LNCaP clone FGC (cell line): ENCODE measurements at regions not wholly inside any gene's neighbourhood (a gene's known extent, or its start where the extent isn't known, plus 50 kb on each side); places are given as distances from the start of the nearest gene placed in this dataset.
"Not testable (repeated sequence)": the region's sequence is repeated elsewhere in the genome, so short reads cannot be mapped to it uniquely, and the experiment has no call there.

ENCODE experiments used
- DNase-seq: peaks from one replicate; pipeline ENCODE4 v3.0.0-alpha.2; 2011; ENCODE audit warnings: low read depth
- H3K4me3 ChIP-seq: 2 replicates; pipeline ENCODE4 v1.5.1; 2011; ENCODE audit warnings: mild to moderate bottlenecking, low read depth, low read length, control low read depth
- TF ChIP-seq, protein P1 (sequence below): IDR thresholded peaks from 2 replicates; pipeline ENCODE4 v1.5.1; 2012; ENCODE audit warnings: mild to moderate bottlenecking; ENCODE audit not compliant: control insufficient read depth, insufficient read depth; ENCODE audit errors: extremely low read depth

GRCh38 chr5:171541341-171541776 is 121.9 kb downstream of the FGF18 start:
- DNase-seq = no peak
- H3K4me3 ChIP-seq = no peak overlapping the region
- TF ChIP-seq, protein P1, sequence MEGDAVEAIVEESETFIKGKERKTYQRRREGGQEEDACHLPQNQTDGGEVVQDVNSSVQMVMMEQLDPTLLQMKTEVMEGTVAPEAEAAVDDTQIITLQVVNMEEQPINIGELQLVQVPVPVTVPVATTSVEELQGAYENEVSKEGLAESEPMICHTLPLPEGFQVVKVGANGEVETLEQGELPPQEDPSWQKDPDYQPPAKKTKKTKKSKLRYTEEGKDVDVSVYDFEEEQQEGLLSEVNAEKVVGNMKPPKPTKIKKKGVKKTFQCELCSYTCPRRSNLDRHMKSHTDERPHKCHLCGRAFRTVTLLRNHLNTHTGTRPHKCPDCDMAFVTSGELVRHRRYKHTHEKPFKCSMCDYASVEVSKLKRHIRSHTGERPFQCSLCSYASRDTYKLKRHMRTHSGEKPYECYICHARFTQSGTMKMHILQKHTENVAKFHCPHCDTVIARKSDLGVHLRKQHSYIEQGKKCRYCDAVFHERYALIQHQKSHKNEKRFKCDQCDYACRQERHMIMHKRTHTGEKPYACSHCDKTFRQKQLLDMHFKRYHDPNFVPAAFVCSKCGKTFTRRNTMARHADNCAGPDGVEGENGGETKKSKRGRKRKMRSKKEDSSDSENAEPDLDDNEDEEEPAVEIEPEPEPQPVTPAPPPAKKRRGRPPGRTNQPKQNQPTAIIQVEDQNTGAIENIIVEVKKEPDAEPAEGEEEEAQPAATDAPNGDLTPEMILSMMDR = no peak

- TF ChIP-seq, protein P1 = no peak
- no peak for DNase-seq
- no peak overlapping the region for H3K4me3 ChIP-seq
Measured at GRCh38 chr5:171542525-171543140, 123.2 kb downstream of the FGF18 start.

GRCh38 chr5:171543148-171543815 is 123.8 kb downstream of the FGF18 start:
- DNase-seq = no peak
- H3K4me3 ChIP-seq = no peak overlapping the region
- TF ChIP-seq, protein P1 = no peak

GRCh38 chr5:171544913-171545765 is 125.7 kb downstream of the FGF18 start:
- no peak overlapping the region for H3K4me3 ChIP-seq
- TF ChIP-seq, protein P1 = no peak
- DNase-seq = no peak

GRCh38 chr5:171549274-171549673 is 129.8 kb downstream of the FGF18 start:
- DNase-seq = no peak
- TF ChIP-seq, protein P1 = no peak
- no peak overlapping the region for H3K4me3 ChIP-seq

DNA sequence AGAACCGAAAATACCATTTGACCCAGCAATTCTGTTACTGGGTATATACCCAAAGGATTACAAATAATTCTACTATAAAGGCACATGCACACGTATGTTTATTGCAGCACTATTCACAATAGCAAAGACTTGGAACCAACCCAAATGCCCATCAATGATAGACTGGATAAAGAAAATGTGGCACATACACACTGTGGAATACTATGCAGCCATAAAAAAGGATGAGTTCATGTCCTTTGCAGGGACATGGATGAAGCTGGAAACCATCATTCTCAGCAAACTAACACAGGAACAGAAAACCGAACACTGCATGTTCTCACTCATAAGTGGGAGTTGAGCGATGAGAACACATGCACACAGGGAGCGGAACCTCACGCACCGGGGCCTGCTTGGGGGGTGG is 134.4 kb downstream of the FGF18 start:
- DNase-seq, H3K4me3 ChIP-seq: not testable (repeated sequence)

GRCh38 chr5:171555160-171555559 is 135.7 kb downstream of the FGF18 start:
- TF ChIP-seq, protein P1 = no peak
- no peak overlapping the region for H3K4me3 ChIP-seq
- no peak for DNase-seq
